ENCODE measurements at regions not wholly inside any gene's neighbourhood (a gene's known extent, or its start where the extent isn't known, plus 50 kb on each side); places are given as distances from the start of the nearest gene placed in this dataset.
"Not testable (repeated sequence)": the region's sequence is repeated elsewhere in the genome, so short reads cannot be mapped to it uniquely, and the experiment has no call there.

DNA sequence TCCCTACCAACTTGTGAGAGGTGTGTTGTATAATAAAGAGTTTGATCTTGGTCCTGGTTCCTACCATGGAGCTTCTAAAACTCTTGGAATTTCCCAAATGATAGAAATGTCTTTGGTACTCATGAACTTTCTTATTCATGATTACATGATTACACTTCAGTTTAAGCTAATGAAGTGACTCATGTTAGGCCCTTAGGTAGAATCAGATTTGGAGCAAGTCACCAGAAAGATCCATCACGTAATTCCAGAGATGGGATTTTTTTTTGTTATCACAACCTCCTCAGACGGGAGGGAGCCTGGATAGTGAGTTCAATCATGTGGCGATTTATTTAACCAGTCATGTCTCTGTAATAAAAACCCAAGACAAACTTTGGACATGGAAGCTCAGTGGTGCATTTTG, 1287.6 kb upstream of the ZEB2 start:
- DNase-seq = no peak

DNA sequence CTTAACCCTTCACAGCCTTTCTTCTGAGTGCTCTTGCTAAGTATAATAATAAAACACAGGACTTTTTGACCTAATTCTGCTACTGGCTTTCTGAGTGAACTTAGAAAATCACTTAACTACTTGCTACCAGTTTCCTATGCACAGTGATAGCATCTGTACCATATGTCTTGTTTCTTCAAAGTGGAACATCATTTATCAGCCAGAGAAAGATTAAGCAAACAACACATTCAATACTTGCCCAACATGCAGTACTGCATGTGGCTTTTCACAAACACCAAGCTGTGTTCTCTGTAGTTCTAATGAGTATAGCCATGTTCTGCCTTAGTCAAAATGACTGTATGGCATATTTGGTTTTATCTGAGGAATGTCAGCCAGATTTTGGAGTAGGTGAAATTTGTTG, 1286.6 kb upstream of the ZEB2 start:
- DNase-seq = no peak

- DNase-seq = no peak
Measured at GRCh38 chr2:145802133-145802532, 1282.2 kb upstream of the ZEB2 start.

DNA sequence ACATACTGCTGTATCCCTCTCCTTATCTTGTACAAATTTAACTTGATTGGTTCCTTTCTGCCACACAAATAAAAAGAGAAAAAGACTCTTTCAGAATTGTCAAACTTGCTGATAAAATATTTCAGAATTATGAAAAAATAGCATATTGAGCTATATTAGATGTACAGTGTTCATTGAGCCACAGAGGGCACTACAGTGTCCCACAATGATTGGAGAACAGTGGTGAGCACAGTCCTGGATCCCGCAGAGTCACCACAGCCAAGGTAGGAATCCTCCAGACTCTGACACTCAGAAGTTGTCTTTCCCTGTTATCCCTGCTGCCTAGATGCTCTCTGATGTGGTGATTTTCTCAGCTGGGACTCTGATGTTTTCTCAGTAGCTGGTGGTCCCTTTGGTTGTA, 1281.3 kb upstream of the ZEB2 start:
- no peak for DNase-seq

DNA sequence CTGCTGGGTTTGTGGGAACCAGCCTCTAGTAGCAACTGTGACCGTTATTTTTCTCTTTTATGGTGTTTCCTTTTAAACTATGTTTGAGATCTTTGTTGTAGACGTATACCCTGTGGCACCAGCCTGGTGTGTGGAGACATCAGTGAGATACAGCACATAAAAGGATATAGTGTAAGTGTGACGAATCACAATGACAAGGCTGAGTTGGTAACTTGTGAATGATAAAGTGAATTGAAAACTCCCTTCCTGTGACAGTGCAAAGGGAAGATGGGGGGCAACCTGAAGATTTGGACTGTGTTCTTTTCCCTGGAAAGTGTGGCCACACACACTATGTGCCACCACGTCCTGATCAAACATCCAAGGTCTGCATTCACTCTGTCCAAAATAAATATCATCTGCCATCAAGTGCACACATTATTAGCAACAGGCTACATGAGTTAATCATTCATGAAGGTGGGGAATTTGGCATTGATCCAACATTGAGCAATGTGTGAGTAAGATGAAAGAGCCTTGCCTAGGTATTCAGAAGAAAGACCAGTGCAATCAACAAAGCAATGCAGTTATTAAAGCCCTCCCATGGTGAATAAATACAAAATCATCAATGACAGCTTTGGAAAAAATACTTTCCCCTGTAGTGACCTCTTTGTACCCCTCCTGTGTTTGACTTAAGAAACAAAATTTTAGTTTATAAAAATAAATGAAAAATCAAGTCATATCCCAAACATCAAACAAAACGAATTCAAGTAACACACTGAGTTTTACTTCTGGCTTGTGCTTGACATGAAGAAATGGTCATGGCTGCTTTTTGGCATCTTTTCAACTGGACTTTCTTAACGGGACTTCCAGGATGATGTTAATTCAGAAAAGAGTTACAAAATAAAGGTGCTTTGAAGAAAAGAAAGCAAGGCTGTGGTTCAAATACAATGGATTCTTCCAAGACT, 1280.5 kb upstream of the ZEB2 start:
- peak; percentile 10 for DNase-seq

GRCh38 chr2:145799595-145800108, 1279.7 kb upstream of the ZEB2 start:
- no peak for DNase-seq

DNA sequence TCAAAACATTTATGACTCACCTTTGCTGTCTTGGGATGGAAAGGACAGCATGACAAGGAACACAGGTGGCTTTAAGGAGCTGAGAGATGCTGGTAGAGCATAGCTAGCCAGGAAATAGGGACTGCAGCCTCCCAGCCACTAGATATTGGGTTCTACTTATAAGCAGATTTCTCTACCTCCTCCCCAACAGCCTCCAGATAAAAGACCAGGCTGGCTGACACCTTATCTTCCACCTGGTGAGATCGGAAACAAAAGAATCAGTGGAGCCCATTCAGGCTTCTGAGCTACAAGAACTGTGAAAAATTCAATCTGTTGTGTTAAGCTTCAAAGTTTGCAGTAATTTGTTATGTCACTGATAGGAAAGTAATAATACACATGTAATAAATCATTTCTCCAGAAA, 1278.5 kb upstream of the ZEB2 start:
- no peak for DNase-seq

- no peak for DNase-seq
Measured at GRCh38 chr2:145797692-145798091, 1277.8 kb upstream of the ZEB2 start.

DNA sequence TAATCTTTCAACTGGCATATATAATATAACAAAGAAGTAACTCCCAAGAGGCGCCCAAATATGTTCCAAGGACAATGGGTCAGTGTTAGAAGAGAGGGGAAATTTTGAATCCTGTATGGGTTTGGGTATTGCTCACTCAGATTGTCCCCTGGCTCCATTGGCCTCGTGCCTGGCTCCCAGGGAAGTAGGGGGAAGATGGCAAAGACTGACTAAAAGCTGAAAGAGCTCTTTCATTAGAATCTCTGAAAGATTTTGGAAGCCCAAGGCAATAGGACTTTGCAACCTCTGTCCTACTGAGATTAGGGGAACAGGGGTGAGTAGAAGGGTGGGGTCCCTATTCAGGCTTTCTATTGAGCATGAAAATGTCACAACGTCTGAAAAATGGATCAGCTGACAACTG, 1272.8 kb upstream of the ZEB2 start:
- DNase-seq = no peak

GRCh38 chr2:145789636-145790035, 1269.7 kb upstream of the ZEB2 start:
- DNase-seq = peak; percentile 27

- DNase-seq = not testable (repeated sequence)
Measured at GRCh38 chr2:145787597-145788361, 1267.9 kb upstream of the ZEB2 start.

GRCh38 chr2:145782607-145783006, 1262.7 kb upstream of the ZEB2 start:
- DNase-seq = not testable (repeated sequence)

- no peak for DNase-seq
Measured at GRCh38 chr2:145777914-145778313, 1258.0 kb upstream of the ZEB2 start.

DNA sequence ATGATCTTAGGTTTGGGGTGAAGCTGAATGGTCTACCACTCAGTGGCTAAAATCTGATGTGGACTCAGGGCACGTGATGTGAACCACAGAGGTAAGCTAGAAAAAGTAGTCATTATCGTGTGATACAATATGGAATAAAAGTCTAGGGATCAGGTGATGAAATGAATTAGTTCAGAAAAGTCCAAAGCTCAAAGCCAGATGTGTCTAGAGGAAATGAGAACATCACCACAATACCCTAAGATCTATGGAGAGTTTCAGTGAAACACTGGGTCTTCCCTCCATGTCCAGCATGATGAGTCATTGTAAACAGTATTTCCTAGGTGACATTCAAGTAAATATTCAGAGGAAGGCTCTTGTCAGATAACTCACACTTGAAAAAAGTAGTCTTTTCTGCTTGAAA, 1257.4 kb upstream of the ZEB2 start:
- DNase-seq = peak; percentile 20

GRCh38 chr2:145775591-145775990, 1255.7 kb upstream of the ZEB2 start:
- DNase-seq = no peak

- DNase-seq = no peak
Measured at GRCh38 chr2:145771525-145771924, 1251.6 kb upstream of the ZEB2 start.

DNA sequence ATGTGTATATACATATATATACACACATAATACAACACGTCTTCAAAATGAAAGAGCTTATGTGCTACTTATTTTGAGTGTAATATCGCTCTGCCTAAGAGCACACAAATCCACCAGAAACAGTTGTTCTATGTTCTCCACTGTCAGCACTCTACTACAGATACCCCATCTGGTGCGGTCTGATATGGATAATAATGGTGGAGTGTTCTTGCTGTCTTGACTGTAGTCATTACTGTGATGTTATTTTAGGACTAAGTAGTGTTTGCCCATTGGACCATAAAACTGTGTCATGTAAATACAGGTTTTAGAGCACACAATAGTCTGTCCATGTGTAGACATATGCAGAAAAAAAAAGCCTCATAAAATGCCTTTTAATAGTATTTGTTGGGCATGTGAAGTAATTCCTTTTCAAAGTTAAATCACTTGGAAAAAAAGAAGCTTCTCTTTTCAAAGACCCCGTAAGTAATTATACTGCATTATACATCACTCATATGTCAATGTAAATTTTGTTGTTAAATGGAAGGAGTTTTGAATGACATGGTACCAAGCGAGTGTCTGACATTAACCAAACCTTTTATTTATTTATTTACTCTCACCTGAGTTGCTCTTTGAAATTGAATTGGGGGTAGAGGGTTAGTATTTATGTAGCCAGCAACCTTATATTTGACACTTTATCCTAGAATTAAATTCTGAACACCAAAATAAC, 1249.2 kb upstream of the ZEB2 start:
- DNase-seq = no peak

GRCh38 chr2:145765874-145766273, 1246.0 kb upstream of the ZEB2 start:
- DNase-seq = no peak

GRCh38 chr2:145764631-145765030, 1244.7 kb upstream of the ZEB2 start:
- peak; percentile 55 for DNase-seq

DNA sequence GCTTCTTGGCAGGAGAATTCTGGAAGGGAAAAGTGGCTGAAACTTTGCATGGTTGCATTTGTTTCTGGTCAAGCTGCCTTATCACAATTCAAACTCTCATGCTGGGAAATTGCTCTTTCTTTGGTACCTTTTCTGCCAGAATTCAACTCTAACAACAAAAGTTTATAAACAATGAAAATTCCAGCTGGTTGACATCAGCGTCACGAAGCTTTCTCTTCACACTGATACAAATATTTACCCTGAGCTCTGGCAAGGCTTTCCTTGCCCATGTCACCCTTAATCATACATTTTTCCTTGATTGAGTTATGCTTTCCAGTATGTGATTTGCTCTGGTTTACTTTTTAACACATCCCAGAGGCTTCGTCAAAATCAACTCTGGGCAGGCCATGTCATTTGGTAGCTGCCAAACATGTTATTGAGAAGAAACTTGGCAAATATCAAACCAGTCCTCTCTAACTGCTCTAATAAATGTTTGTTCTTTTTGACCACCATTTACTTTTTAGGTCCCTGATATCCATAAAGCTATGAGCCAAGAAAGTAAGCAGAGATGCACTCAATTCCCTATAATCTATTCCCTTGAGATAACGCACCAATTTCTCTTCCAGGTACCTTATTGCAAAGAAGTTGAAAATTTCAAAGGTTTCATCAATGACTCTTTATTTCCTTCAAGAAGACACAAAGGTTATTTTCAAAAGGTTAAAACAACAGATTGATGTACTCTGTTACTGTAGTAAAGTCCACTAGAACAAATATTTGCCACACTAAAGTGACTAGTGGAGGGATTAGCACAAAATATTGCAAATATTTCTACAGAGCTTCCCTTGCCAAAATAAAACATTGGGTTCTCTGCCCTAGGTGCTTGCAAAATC, 1241.1 kb upstream of the ZEB2 start:
- peak; percentile 18 for DNase-seq

DNA sequence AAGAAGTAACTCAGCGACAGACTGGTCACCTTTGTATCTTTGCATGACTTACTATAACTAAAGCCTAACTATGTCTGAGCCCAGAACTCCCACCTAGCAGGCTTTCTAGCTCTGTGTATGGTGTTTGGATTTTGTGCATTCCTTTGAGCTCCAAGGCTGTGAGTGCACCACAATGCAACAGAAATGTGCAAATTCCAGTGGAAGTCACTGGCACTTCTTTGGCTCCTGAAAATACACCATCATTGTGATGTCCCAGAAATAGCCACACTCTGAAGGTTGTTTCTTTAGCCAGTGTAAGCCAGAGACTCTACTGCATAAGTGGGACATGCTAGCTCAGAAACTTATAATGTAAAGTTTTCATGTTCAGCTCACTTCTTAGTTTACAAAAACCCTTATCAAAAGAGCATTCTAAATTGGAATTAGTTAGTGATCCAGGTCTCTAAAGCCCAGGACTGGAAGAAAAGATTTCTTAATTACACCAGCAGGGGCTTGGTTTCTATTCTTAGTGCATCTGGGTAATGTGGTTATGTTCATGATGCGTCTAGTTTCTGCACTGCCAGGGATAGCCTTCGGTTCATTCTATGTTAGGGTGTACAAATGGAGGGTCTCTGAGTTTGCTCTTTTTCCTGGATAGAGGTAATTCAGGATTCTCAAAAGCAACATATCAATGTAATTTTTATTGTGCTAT, 1239.5 kb upstream of the ZEB2 start:
- no peak for DNase-seq
